ENCODE measurements at regions not wholly inside any gene's neighbourhood (a gene's known extent, or its start where the extent isn't known, plus 50 kb on each side); places are given as distances from the start of the nearest gene placed in this dataset.

GRCh38 chr4:24298911-24299310 lies 285.4 kb downstream of the DHX15 start:
- intact Hi-C loops (cut with micrococcal nuclease): no loop called here
- no peak for DNase-seq (ENCODE audit: low spot score)
- Mint-ChIP-seq H3K9me3 (no peaks in the 10 kb centered on the region), H3K27me3 (ENCODE audit: insufficient read depth) (no peaks in the 10 kb centered on the region), H3K4me3 (no peak overlapping the region), H3K27ac (no peak overlapping the region), H3K36me3 (ENCODE audit: low read depth) (no peaks in the 10 kb centered on the region), H3K4me1 (ENCODE audit: low read depth) (no peaks in the 10 kb centered on the region)

DNA sequence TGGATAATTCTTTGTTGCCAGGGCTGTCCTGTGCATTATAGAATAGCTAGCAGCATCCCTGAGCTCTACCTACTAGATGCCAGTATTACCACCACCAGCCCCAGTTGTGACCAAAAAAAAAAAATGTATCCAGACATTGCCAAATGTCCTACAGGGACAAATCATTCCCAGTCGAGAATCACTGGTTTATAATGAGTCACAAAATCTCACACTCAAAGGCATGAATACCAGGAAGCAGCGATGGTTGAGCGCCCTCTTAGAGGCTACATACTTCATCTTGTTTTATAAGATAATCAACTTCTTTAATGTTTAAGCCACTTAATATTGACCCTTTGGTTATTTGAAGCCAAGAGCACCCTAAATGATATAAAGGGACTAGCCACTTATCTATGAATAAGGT lies 297.3 kb downstream of the DHX15 start:
- H3K27me3 Mint-ChIP-seq (ENCODE audit: insufficient read depth): no peaks in the 10 kb centered on the region
- no peak overlapping the region for H3K27ac Mint-ChIP-seq
- H3K36me3 Mint-ChIP-seq (ENCODE audit: low read depth): no peaks in the 10 kb centered on the region
- DNase-seq (ENCODE audit: low spot score): no peak
- no peak overlapping the region for H3K4me3 Mint-ChIP-seq
- intact Hi-C loops (cut with micrococcal nuclease): no loop called here
- H3K4me1 Mint-ChIP-seq (ENCODE audit: low read depth): no peaks in the 10 kb centered on the region
- no peaks in the 10 kb centered on the region for H3K9me3 Mint-ChIP-seq

GRCh38 chr4:24285759-24286158 lies 298.6 kb downstream of the DHX15 start:
- Mint-ChIP-seq H3K27ac (no peak overlapping the region), H3K4me3 (no peak overlapping the region), H3K36me3 (ENCODE audit: low read depth) (no peaks in the 10 kb centered on the region), H3K27me3 (ENCODE audit: insufficient read depth) (no peaks in the 10 kb centered on the region), H3K9me3 (no peaks in the 10 kb centered on the region), H3K4me1 (ENCODE audit: low read depth) (no peaks in the 10 kb centered on the region)
- intact Hi-C loops (cut with micrococcal nuclease): no loop called here
- no peak for DNase-seq (ENCODE audit: low spot score)

DNA sequence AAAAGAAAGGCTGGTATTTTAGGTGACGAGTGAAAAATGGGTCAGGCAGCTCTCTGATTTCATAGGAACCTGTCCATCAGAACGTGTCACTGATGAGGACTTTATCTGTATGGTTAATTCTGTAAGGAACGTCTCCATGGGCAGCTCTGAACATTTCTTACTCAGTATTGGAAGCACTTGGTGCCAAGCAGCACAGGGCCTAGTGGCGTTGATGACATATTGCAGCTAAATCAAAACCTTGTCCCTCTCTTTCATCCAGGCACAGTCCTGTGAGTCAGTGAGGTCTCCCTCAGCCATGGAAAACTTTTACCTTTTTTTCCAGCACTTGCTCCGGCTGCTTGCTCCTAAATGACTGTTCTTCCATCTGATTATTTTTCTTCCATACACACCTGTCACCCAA lies 301.9 kb downstream of the DHX15 start:
- Mint-ChIP-seq H3K36me3 (ENCODE audit: low read depth) (no peaks in the 10 kb centered on the region), H3K9me3 (no peaks in the 10 kb centered on the region), H3K4me3 (no peak overlapping the region), H3K27ac (no peak overlapping the region), H3K4me1 (ENCODE audit: low read depth) (no peaks in the 10 kb centered on the region), H3K27me3 (ENCODE audit: insufficient read depth) (no peaks in the 10 kb centered on the region)
- DNase-seq (ENCODE audit: low spot score): no peak
- intact Hi-C loops (cut with micrococcal nuclease): no loop called here

DNA sequence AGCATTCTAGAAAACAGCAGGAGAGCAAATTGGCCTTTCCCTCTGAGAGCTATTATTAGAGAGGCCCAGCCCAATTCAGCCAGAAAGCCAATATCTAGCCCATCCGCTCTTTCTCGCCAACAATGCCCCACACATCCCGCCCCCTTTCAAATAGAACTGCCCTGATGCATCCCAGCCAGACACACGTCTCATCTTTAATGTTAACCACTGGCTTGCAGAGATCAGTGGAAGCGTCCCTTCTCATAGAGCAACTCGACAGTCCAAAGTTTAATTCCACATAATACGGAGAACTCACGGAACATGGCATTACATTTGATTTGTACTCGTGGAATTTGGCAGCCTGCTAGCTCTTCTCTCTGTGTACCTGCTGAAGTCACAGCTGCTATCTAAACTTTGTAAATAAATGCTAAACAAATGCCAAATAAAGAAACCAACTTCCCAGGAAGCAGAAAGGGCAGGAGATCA lies 304.4 kb downstream of the DHX15 start:
- Mint-ChIP-seq H3K36me3 (ENCODE audit: low read depth) (no peaks in the 10 kb centered on the region), H3K9me3 (no peaks in the 10 kb centered on the region), H3K4me1 (ENCODE audit: low read depth) (no peaks in the 10 kb centered on the region), H3K4me3 (no peak overlapping the region), H3K27me3 (ENCODE audit: insufficient read depth) (no peaks in the 10 kb centered on the region), H3K27ac (no peak overlapping the region)
- DNase-seq (ENCODE audit: low spot score): no peak
- intact Hi-C loops (cut with micrococcal nuclease): no loop called here

DNA sequence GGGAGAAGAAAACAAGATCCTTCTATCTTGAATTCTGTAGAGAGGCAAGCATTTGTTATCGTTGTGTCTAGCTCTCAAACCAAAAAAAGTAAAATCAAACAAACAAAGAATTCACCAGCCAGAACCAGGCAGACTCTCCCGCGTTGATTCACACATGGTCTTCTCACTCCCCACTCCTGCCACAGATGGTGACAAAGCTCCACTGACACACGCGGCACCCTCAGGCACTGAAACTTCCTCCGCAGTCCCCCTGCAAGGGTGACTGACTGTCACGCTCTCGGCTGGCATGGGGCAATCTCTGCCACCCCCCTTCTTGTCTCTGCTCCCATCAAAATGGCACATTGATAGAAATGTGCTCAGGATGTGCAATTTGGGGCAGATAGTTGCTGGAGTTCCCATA lies 304.9 kb downstream of the DHX15 start:
- H3K27me3 Mint-ChIP-seq (ENCODE audit: insufficient read depth): no peaks in the 10 kb centered on the region
- intact Hi-C loops (cut with micrococcal nuclease): no loop called here
- H3K9me3 Mint-ChIP-seq: no peaks in the 10 kb centered on the region
- H3K4me1 Mint-ChIP-seq (ENCODE audit: low read depth): no peaks in the 10 kb centered on the region
- H3K27ac Mint-ChIP-seq: no peak overlapping the region
- H3K36me3 Mint-ChIP-seq (ENCODE audit: low read depth): no peaks in the 10 kb centered on the region
- DNase-seq (ENCODE audit: low spot score): no peak
- no peak overlapping the region for H3K4me3 Mint-ChIP-seq

GRCh38 chr4:24278693-24279092 lies 305.7 kb downstream of the DHX15 start:
- H3K9me3 Mint-ChIP-seq: no peaks in the 10 kb centered on the region
- H3K36me3 Mint-ChIP-seq (ENCODE audit: low read depth): no peaks in the 10 kb centered on the region
- H3K27me3 Mint-ChIP-seq (ENCODE audit: insufficient read depth): no peaks in the 10 kb centered on the region
- no peak for DNase-seq (ENCODE audit: low spot score)
- intact Hi-C loops (cut with micrococcal nuclease): no loop called here
- no peaks in the 10 kb centered on the region for H3K4me1 Mint-ChIP-seq (ENCODE audit: low read depth)
- no peak overlapping the region for H3K27ac Mint-ChIP-seq
- no peak overlapping the region for H3K4me3 Mint-ChIP-seq

GRCh38 chr4:24274381-24274941 lies 309.9 kb downstream of the DHX15 start:
- H3K4me1 Mint-ChIP-seq (ENCODE audit: low read depth): no peaks in the 10 kb centered on the region
- H3K27ac Mint-ChIP-seq: no peak overlapping the region
- H3K9me3 Mint-ChIP-seq: no peaks in the 10 kb centered on the region
- intact Hi-C loops (cut with micrococcal nuclease): no loop called here
- H3K36me3 Mint-ChIP-seq (ENCODE audit: low read depth): no peaks in the 10 kb centered on the region
- no peak for DNase-seq (ENCODE audit: low spot score)
- no peak overlapping the region for H3K4me3 Mint-ChIP-seq
- H3K27me3 Mint-ChIP-seq (ENCODE audit: insufficient read depth): no peaks in the 10 kb centered on the region

DNA sequence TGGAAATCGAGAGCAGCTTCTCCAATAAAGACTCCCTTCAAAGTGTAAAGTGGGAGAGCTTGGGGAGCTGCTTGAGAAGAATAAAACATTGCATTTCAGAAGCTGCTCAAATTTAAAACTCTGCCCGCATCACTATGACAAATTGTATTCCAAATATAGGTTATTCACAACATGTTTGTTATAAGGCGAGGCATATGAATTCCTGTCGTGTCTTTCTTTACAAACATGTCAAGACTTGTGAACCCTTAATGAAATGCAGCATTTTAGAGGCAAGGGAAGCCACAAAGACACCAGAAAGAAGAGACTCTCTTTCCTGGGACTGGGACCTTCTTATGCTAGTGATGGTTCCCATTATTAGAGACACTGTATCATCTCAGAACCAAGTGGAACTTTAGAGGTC lies 311.2 kb downstream of the DHX15 start:
- Mint-ChIP-seq H3K27me3 (ENCODE audit: insufficient read depth) (no peaks in the 10 kb centered on the region), H3K4me3 (no peak overlapping the region), H3K4me1 (ENCODE audit: low read depth) (no peaks in the 10 kb centered on the region), H3K36me3 (ENCODE audit: low read depth) (no peaks in the 10 kb centered on the region), H3K27ac (no peak overlapping the region), H3K9me3 (no peaks in the 10 kb centered on the region)
- no peak for DNase-seq (ENCODE audit: low spot score)
- intact Hi-C loops (cut with micrococcal nuclease): no loop called here

GRCh38 chr4:24266951-24267722 lies 317.2 kb downstream of the DHX15 start:
- Mint-ChIP-seq H3K4me1 (ENCODE audit: low read depth) (no peaks in the 10 kb centered on the region), H3K4me3 (no peak overlapping the region), H3K27ac (no peak overlapping the region), H3K9me3 (no peaks in the 10 kb centered on the region), H3K27me3 (ENCODE audit: insufficient read depth) (peaks cover 2% of the 10 kb centered on the region), H3K36me3 (ENCODE audit: low read depth) (no peaks in the 10 kb centered on the region)
- intact Hi-C loops (cut with micrococcal nuclease): no loop called here
- no peak for DNase-seq (ENCODE audit: low spot score)

DNA sequence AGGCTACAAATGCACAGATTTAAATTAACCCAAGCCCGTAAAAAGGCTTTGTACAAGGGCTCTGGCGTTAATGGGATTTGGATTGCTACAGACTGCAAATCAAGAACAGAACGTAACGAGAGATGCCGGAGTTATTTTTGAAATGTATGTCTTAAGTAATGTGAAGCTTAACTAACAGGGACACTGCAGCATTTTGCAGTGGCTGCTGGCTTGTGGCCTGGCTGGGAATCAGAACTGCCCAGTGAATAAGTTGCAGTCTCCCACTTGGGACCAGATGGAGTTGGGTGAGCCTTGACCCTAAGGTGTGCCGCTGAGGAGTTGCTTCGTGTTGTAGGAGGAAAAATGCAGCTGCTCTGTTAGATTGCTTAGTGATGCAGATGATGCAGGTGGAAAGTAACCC lies 318.4 kb downstream of the DHX15 start:
- H3K9me3 Mint-ChIP-seq: no peaks in the 10 kb centered on the region
- H3K4me1 Mint-ChIP-seq (ENCODE audit: low read depth): no peaks in the 10 kb centered on the region
- H3K27ac Mint-ChIP-seq: no peak overlapping the region
- H3K27me3 Mint-ChIP-seq (ENCODE audit: insufficient read depth): peaks cover 2% of the 10 kb centered on the region
- no peak overlapping the region for H3K4me3 Mint-ChIP-seq
- intact Hi-C loops (cut with micrococcal nuclease): no loop called here
- no peak for DNase-seq (ENCODE audit: low spot score)
- no peaks in the 10 kb centered on the region for H3K36me3 Mint-ChIP-seq (ENCODE audit: low read depth)

- H3K27ac Mint-ChIP-seq: no peak overlapping the region
- H3K9me3 Mint-ChIP-seq: no peaks in the 10 kb centered on the region
- peaks cover 2% of the 10 kb centered on the region for H3K27me3 Mint-ChIP-seq (ENCODE audit: insufficient read depth)
- DNase-seq (ENCODE audit: low spot score): no peak
- H3K36me3 Mint-ChIP-seq (ENCODE audit: low read depth): no peaks in the 10 kb centered on the region
- intact Hi-C loops (cut with micrococcal nuclease): no loop called here
- no peaks in the 10 kb centered on the region for H3K4me1 Mint-ChIP-seq (ENCODE audit: low read depth)
- no peak overlapping the region for H3K4me3 Mint-ChIP-seq
Observed at GRCh38 chr4:24262616-24263015, 321.7 kb downstream of the DHX15 start.

GRCh38 chr4:24262084-24262483 lies 322.3 kb downstream of the DHX15 start:
- Mint-ChIP-seq H3K4me3 (no peak overlapping the region), H3K4me1 (ENCODE audit: low read depth) (no peaks in the 10 kb centered on the region), H3K27ac (no peak overlapping the region), H3K9me3 (no peaks in the 10 kb centered on the region), H3K36me3 (ENCODE audit: low read depth) (no peaks in the 10 kb centered on the region), H3K27me3 (ENCODE audit: insufficient read depth) (peaks cover 2% of the 10 kb centered on the region)
- intact Hi-C loops (cut with micrococcal nuclease): no loop called here
- DNase-seq (ENCODE audit: low spot score): no peak
